GM18511 (cell line): ENCODE measurements at regions not wholly inside any gene's neighbourhood (a gene's known extent, or its start where the extent isn't known, plus 50 kb on each side); places are given as distances from the start of the nearest gene placed in this dataset.

Source experiments
- ATAC-seq: cut with Tn5 transposase; IDR thresholded peaks from one replicate; pipeline ENCODE4 v1.9.1; 2021; ENCODE audit warnings: mild to moderate bottlenecking, moderate library complexity; ENCODE audit not compliant: unreplicated experiment

DNA sequence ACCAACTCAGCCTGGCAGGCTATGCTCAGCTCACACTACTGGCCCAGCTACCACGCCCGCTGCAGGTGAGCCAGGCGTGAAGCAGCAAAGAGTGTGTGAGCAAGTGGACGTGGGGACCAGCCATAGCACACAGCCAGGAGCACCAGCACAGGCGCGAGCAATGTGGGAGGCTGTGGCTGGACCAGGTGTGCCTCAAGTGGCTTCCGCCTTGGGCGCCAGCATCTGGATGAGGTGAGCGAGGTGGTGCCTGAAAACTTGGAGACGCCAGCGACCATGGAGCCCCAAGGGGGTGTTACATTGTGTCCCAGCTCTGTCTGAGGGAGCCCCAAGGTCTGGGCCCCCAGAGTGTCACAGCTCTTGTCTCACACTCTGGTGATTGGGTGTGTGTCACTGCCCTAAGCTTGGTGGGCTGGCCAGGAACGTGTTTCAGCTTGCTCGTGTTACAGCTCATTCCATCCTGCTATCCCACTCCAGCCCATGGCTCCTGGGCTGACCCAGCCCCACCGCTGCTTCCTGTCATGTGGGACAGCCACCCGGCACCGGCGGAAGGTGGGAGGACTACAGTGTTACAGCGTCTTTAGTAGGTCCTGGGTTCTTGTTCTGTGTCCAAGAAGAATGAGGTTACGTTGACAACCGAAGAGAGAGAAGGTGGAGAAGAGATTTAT is 508.0 kb upstream of the MMS22L start:
- no peak for ATAC-seq

DNA sequence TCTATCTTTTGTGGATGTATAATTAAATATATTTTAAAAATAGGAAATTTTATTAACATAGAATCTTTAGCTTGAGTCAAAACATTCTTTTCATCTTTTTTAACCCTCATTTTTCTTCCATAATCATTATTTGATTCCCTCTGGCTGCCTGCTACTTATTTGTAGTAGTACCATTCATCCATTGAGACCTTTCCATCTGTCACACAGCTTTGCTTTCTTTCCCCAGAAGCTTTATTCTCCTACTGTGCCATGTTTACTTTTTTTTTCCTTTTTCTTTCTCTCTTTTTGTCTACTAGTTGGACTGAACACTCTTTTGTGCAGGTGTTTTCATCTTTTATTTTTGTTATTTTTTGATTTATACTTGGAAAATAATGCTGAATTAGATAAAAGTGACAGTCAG is 522.6 kb upstream of the MMS22L start:
- no peak for ATAC-seq

DNA sequence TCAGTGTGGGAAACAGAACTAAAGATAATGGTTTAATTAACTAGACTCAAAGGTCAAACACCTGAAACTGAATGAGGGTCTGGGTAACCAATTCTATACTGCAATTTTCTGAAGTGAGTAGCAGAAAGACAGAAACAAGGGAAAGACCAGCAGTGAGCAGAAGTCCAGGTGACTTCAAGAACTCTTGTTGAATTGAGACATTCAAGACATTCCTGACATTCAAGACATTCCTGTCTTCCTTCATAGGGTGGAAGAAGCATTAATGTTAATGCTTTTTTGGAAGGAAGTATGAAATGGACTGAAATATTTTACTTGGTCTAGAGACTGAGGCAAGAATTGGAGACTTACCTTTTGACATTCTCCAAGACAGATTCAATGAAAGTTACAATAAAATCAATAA is 529.9 kb upstream of the MMS22L start:
- ATAC-seq: no peak

DNA sequence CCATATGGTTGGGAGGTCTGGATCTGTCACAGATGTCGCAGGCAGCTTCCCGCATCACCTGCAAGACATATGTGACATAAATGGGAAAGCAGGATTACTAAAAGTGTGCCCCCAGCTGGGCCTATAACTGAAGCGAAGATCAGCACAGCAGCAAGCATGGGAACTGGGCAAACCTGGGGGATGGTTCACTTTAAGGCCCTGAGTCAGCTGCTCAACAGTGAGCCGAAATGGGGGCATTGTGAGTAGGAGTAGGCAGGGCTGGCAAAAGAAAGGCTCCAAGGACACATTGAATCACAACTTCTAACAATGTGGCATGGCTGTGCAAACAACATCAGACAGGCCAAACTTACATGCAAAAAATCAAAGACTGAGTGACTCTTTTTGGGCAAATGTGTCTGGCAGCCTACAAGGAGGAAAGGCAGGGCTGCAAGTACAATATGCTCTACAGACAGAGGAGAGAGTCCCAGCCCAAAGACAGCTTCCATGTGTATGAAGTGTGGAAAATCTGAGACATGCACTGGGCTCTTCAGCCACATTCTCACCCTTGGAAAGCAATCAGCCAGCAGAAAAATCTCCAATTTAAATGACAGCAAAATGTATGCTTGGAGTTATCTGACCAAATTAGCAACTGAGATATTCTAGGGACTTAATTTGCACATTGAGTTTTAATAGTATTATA is 531.0 kb upstream of the MMS22L start:
- ATAC-seq: no peak

DNA sequence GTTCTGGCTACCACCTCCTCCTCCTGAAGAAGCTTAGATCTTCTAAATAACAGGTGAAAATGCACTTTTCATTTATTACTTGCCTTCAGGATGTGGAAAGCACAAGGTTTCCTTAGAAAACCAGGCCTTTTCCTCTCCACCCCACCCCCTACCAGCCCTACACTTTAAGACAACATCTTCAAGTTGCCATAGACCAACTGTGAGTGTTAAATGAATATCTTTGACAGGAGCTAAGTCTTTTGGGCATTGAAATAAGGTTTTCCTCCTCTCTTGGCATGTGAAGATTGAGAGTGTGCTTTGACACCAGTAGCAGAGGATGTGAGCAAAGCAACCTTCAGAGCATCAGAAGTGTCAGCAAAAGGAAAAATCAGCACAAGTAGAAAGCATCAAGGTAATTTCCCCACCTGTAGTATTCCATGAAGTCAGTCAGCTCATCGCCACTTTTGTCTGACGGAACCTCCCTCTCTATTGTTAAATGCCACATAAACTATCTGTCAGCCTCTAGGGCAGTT is 532.3 kb upstream of the MMS22L start:
- no peak for ATAC-seq

DNA sequence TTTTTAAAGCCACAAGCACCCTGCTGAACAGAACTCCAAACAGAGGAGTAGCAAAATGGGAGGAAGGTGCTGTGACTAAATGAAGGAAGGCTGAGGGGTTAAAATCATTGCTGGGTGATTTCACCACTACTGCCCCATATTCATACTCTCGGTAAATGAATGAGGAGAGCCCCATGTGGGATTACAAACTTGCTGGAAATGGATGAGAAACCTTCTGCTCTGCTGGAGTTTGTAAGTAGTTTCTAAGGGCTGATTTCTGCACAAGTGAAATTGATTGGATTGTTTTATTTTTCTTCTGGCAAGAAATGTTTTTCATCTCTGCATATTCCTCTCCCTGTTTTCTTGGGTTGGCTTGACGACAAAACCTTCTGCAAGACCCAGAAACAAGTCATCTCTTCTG is 533.5 kb upstream of the MMS22L start:
- no peak for ATAC-seq

DNA sequence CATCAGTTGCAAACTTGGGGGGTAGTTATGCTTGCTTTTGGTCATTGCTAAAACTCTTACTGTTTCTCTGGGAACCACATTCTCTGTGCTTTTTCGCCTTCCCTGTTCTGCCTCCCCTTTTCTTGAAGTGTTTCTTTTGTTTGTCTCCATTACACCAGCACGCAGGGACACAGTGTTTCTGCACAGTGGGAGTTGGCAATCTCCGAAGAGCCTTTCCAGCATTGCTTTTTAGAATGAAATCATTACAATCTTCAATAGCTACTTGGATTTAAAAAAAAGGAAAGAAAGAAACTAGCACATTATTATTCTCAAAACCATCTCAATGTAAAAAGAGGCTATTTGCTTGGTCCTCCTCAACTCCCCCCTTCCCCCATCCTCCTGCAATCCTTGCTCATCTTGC is 536.7 kb upstream of the MMS22L start:
- ATAC-seq: no peak

DNA sequence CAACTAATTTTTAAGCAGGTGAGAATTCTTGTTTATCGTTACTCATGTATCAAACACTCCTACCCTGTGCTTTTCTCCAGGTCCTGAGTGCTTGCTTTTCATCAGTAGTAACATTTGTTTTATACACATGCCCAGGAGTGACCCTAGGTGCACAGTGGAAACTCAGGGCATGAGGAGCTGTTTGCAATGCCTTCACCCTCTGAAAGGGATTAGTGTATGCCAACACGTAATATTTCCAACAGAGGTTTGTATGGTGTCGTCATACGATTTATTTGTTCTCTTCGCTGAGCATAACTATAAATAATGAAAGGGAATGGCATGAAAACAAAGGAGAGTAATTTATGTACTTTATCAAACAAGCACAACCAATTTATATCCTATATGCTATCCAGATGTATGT is 537.4 kb upstream of the MMS22L start:
- ATAC-seq: no peak

DNA sequence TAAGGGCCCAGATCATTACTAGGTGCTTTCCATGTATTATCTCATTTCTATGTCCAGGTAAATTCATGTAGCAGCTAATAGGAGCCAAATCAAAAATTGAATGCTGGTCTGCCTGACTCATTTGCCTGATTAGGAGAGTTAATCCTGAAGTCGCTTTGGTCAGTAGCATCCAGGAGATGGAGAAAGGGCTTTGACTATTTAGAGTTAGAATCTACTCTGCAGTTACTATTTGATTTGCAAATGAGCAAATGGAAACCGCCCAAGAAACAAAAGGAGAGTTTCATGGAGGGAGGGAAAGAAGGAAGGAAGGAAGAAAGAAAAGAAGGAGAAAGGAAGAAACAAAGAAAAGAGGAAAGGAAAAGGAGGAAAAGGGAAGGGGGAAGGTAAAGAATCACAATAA is 539.6 kb upstream of the MMS22L start:
- ATAC-seq: no peak

DNA sequence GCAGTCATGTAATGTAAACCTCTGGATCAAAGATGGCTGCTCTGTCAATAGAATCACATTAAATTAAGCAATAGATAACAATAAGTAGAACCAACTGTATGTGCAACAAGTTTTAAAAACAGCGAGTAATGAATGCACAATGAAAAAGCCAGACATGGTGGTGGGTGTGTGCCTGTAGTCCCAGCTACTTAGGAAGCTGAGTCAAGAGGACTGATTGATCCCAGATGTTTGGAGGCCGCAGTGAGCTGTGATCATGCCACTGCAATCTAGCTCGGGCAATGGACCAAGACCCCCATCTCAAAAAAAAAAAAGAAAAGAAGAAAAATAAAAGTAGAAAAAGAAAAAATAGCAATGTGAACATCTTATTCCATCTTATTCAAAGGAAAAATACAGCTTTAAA is 558.7 kb upstream of the MMS22L start:
- ATAC-seq: no peak

DNA sequence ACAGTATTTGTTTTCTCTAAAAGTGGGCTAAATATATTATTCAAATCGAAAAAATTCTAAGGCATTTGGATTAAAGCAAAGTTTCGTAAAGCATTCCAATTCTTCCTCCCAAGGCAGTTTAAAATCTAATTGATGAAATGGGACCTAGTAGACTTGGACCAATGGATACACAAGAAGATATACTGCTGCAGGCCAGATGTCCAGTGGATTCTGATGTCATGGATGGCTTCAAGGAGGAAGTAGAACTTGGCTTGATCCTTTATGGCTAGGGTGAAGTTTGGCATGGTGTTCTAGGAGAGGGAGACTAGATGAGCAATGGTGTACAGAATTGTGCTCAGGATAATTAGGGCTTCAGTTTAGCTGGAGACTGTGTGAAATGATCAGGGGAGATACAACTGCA is 559.5 kb upstream of the MMS22L start:
- no peak for ATAC-seq

DNA sequence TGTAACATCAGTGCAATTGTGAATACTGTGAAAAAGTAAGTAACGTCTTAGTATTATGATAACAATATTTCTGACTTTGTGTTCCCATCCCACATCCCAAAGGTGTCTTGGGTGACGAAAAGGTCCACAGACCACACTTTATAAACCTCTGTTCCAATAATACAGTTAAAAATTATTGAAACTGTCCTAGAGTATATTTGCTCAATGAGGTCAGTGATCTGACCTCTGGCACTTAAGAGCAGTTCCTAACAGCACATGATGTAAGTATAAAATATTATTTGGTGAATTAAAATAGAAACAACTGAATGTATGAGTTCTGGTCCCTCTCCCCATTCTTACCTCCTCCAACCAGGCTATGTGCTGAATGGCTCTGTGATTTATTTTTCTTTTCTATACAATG is 566.4 kb upstream of the MMS22L start:
- no peak for ATAC-seq

DNA sequence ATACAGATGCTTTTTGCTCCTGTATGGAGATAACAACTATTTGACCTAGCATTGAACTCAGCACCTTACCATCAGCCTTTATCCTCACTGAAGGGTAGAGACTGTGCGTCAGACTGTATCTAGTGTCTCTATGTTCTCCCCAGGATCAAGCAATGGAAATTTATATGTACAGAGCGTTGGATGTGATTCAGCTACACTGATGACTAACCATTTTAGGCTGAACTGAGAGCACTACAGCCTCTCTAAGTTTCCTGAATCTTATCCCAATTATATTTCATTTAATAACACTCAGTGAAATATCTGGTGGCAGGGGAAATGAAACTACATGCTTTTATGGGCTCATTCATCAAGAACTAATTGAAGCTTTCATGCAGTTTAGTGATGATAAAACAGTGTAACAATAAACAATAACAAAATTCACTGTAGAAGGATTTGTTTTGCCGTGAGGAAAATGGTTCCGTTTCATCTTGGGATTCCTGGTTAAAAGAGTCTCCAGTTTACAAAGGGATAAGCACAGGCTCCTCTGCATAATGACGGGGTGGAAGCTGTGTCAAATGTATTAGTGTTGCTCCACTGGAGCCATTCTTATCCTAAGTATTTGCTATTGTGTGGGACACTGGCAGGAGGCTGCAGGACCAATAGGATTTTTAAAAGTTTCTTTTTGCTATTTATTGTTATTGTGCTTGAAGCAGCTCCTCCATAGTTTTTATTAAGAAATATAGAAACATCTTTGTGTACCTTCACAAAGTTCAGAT is 567.6 kb upstream of the MMS22L start:
- ATAC-seq: no peak

DNA sequence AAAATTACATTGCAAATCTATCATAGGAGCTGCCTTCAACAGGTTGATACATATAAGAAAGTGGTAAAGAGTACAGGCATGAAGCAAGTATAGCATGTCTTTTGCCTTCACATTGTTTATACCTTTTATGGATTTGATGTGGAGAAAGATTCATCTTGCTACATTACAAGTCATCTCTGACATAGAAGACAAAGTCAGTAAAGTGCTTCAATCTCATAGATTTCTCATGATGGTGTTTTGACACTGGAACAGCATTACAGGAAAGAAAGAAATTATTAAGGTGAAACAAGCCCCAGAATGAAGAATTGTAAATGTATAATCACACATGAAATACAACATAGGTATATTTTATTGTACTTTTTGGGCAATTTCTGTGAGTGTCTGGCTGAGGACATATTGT is 580.7 kb upstream of the MMS22L start:
- no peak for ATAC-seq

DNA sequence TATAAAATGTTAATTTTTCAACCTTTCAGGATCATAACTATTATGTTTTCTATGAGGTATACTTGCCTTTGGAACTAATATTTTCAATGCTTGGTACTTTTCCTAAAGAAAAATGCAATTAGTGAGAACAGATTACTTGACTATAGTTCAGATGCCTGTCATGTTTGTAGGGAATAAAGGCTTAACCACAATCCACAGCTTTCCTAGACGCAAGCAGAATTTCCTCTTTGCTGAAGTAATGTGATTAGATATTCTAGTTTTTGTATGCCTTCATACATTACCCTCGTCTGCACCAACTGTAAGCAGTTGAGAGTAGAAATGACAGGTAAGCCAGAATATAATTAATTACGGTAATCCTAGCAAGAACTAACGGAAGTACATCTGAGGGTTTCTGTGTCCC is 581.4 kb upstream of the MMS22L start:
- no peak for ATAC-seq

DNA sequence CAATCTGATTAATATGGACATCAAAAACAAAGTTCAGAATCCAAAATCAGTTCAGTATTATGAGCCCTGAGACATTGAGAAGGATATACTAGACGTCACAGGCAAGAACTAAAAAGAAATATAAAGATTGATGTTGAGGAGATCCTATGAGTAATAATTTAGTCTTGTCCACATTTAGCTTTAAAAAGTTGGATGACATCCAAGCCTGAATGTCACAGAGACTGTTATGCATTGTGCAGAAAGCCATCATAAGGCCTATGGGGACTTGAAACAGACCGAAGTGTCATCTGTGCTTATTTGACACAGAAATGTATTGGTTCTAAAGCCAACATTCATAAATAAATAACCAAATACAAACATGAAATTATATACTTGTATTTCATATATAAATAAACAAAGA is 581.8 kb upstream of the MMS22L start:
- ATAC-seq: no peak

DNA sequence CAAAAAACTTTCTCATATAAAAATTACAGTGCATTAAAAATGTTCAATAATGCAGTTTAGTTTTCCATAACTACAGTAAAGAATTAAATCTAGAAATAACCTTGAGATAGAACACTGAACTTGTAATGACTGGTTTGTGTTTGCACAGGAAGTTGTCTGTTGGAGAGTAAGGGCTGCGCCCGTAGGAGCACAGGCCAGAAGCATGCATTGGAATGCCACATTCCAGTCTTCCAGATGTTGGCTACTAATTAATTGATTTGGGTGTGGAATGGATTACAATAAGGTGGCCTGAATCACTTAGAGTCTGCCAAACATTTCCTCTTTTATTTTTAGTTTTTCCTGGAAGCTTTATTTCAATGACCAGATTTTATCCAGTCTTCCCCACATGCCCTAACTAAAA is 582.6 kb upstream of the MMS22L start:
- no peak for ATAC-seq

DNA sequence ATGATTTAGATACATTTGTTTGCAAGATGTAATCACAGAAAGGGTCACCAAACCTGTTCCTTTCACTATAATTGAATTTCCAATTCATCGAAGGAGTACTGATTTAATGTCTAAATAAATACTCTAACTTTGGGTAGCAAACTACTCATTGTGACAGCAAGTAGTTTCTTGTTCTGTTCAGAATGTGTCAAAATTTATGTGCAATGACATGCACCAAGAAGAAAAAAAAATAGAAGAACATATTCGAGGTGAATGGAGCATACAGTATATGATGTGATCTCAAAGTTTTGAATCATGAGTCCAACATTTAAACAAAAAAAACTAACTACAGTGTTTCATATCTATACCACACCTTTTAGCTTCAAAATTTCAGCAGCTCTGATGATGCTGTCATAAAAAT is 583.6 kb upstream of the MMS22L start:
- no peak for ATAC-seq

DNA sequence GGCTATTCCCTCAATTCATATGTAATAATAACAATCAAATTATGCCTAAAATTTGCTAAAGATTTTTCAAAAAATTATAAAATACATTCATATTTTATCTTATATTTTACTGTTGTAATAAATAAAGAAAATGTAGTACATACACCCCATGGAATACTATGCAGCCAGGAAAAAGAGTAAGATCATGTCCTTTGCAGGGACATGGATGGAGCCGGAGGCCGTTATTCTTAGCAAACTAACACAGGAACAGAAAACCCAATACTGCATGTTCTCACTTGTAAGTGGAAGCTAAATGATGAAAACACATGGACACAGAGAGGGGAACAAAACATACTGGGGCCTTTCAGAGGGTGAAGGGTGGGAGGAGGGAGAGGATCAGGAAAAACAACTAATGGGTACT is 584.2 kb upstream of the MMS22L start:
- no peak for ATAC-seq

DNA sequence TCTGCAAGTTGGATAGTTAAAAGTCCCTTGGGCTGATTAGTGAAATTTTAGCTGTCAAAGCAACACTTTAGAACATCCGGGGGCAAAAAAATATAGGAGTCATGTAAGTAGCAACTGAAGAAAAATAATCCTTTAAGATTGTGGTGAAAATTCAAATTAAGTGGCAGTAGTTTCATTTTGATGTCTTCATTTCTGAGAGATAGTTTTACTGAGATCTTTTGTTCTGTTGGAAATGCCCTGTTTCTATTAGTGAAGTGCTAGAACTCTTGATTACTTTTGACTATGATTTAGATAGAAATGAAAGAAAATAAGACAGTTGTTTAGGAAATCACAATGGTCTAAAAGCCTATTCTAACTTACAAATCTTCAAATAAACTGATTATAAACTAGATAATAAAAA is 587.3 kb upstream of the MMS22L start:
- ATAC-seq: no peak

DNA sequence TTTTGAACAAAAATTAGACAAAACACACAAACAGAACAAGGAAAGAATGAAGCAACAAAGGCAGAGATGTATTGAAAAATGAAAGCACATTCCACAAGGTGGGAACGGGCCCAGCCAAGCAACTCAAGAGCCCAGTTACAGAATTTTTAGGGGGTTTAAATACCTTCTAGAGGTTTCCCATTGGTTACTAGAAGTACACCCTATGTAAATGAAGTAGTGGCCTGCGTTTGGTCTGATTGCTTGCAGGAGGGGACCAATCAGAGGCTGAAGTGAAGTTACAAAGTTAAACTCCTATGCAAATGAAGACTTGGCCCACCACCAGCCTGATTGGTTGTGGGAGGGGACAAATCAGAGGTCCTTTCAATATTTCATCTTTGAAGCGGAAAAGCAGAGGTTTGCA is 593.7 kb upstream of the MMS22L start:
- no peak for ATAC-seq

DNA sequence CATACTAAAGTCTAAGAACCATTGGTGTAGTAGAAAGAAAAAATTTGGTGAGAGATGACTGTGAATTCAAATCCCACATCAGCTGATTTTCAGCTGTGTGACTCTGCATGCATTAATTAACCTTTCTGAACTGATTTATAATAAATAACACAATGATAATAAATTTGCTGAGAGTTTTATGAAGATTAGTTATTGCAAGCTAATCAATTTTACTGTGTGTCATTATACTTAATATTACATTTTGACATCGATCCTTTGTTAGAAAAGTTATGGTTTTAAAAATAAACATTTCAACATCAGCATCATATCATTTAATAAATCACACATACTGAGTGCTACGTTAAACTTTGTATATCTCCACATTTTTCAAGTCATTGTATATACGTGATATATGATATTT is 599.7 kb upstream of the MMS22L start:
- ATAC-seq: no peak
